OCI-LY7 (cell line): ENCODE measurements at regions not wholly inside any gene's neighbourhood (a gene's known extent, or its start where the extent isn't known, plus 50 kb on each side); places are given as distances from the start of the nearest gene placed in this dataset.

ENCODE experiments used
- BruUV-seq: library from RNA; stranded (reverse); fragments of 400-500 nt; replicated peaks from 2 replicates; lab custom pipeline; 2021; lab: Mats Ljungman, UMichigan
- CTCF ChIA-PET: fragments of 300-600 bp; sonication (Branson Sonifier 250); formaldehyde crosslinking; loops from one replicate; lab custom pipeline; 2022; ENCODE audit warnings: antibody characterized with exemption; ENCODE audit not compliant: unreplicated experiment; lab: Charles Lee
- POLR2A ChIA-PET: fragments of 300-600 bp; sonication (Branson Sonifier 250); formaldehyde crosslinking; loops from one replicate; lab custom pipeline; 2022; ENCODE audit warnings: antibody characterized with exemption; lab: Charles Lee
- DNase-seq: peaks from one replicate; pipeline ENCODE4 v3.0.0-alpha.2; 2015; ENCODE audit warnings: low spot score
- H2AFZ ChIP-seq: fragments of 200-600 bp; sonication (generic), shearing (Covaris generic); 2 replicates; pipeline ENCODE4 v1.6.1; 2014; ENCODE audit warnings: mild to moderate bottlenecking, antibody characterized with exemption, low read length, moderate library complexity
- H3K27ac ChIP-seq: fragments of 200-600 bp; sonication (generic); 2 replicates; pipeline ENCODE4 v1.5.1; 2014; ENCODE audit warnings: mixed run types, low read depth, mild to moderate bottlenecking, moderate library complexity, low read length, inconsistent platforms; ENCODE audit not compliant: poor library complexity, severe bottlenecking
- H3K36me3 ChIP-seq: fragments of 200-600 bp; sonication (generic); 2 replicates; pipeline ENCODE4 v1.6.1; 2014; ENCODE audit warnings: mild to moderate bottlenecking, antibody characterized with exemption, low read length, moderate library complexity, mixed read lengths; ENCODE audit not compliant: insufficient read depth
- H3K4me1 ChIP-seq: fragments of 200-600 bp; sonication (generic); 2 replicates; pipeline ENCODE4 v1.5.1; 2014; ENCODE audit warnings: mild to moderate bottlenecking, low read length; ENCODE audit not compliant: insufficient read depth, poor library complexity, severe bottlenecking
- H3K4me2 ChIP-seq: fragments of 200-600 bp; sonication (generic); 2 replicates; pipeline ENCODE4 v1.6.1; 2014; ENCODE audit warnings: mild to moderate bottlenecking, low read length
- H3K4me3 ChIP-seq: fragments of 200-600 bp; sonication (generic); 2 replicates; pipeline ENCODE4 v1.5.1; 2014; ENCODE audit warnings: mild to moderate bottlenecking, low read depth, low read length; ENCODE audit not compliant: poor library complexity, severe bottlenecking
- H3K79me2 ChIP-seq: fragments of 200-600 bp; sonication (generic); 2 replicates; pipeline ENCODE4 v1.6.1; 2016; ENCODE audit warnings: low read depth, mild to moderate bottlenecking, low read length, moderate library complexity, mixed read lengths; ENCODE audit not compliant: insufficient read depth
- H3K9me2 ChIP-seq: fragments of 200-600 bp; sonication (generic); 2 replicates; pipeline ENCODE4 v1.6.1; 2016; ENCODE audit warnings: mild to moderate bottlenecking, low read length, mixed read lengths; ENCODE audit not compliant: insufficient read depth
- H3K9me3 ChIP-seq: fragments of 200-600 bp; sonication (generic); 2 replicates; pipeline ENCODE4 v1.6.1; 2014; ENCODE audit warnings: mild to moderate bottlenecking, mixed run types, low read length, mixed read lengths
- H4K20me1 ChIP-seq: fragments of 200-600 bp; sonication (generic); 2 replicates; pipeline ENCODE4 v1.6.1; 2014; ENCODE audit warnings: mild to moderate bottlenecking, antibody characterized with exemption, low read length, moderate library complexity, mixed read lengths; ENCODE audit not compliant: insufficient read depth
- EZH2phosphoT487 ChIP-seq: fragments of 200-600 bp; sonication (generic); IDR thresholded peaks from 2 replicates; pipeline ENCODE4 v1.6.1; 2018; ENCODE audit warnings: low read depth, borderline replicate concordance, mild to moderate bottlenecking, mixed run types, antibody characterized with exemption, low read length, moderate library complexity, mixed read lengths
- intact Hi-C: fragments of 100-400 bp; cut with micrococcal nuclease; formaldehyde crosslinking; loops from one replicate; pipeline ENCODE4 v1.10.0; 2022; ENCODE audit not compliant: unreplicated experiment
- TF ChIP-seq, protein P1 (sequence below): fragments of 200-600 bp; sonication (generic); conservative IDR thresholded peaks from 2 replicates; pipeline ENCODE4 v1.5.1; 2014; ENCODE audit warnings: mild to moderate bottlenecking, antibody characterized with exemption, low read length, moderate library complexity, mixed read lengths

DNA sequence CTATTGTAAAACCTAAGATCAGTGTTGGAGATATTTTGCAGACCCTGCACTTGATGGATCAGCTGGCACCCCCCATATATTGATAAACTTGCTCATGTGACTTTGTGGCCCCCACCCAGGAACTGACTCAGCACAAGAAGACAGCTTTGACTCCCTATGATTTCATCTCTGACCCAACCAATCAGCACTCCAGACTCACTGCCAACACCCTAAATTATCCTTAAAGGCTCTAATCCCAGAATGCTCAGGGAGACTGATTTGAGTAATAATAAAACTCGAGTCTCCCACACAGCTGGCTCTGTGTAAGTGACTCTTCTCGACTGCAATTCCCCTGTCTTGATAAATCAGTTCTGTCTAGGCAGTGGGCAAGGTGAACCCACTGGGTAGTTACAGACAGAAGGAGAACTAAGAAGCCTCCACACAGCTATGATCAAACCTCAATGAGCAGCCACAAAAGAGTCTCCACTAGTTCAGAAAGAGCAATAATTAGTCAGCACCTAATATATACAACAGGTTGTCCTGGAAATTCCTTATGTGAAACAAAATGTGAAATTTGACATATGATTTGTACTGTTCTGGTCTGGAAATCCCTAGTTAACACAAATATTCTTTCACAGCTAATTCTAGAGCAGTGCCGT is 52.2 kb downstream of the ACTL7B start:
- ChIA-PET CTCF (no interaction called here), POLR2A (no interaction called here)

GRCh38 chr9:108802967-108803366 is 52.8 kb downstream of the ACTL7B start:
- intact Hi-C loops, result no loop called here
- no peaks in the 10 kb centered on the region for H3K9me3 ChIP-seq
- no TSS peak for BruUV-seq
- no peak overlapping the region for H3K27ac ChIP-seq
- no peaks in the 10 kb centered on the region for H3K36me3 ChIP-seq
- ChIA-PET CTCF (no interaction called here), POLR2A (no interaction called here)
- no peaks in the 10 kb centered on the region for H3K9me2 ChIP-seq
- no peak overlapping the region for H2AFZ ChIP-seq
- TF ChIP-seq, protein P1, sequence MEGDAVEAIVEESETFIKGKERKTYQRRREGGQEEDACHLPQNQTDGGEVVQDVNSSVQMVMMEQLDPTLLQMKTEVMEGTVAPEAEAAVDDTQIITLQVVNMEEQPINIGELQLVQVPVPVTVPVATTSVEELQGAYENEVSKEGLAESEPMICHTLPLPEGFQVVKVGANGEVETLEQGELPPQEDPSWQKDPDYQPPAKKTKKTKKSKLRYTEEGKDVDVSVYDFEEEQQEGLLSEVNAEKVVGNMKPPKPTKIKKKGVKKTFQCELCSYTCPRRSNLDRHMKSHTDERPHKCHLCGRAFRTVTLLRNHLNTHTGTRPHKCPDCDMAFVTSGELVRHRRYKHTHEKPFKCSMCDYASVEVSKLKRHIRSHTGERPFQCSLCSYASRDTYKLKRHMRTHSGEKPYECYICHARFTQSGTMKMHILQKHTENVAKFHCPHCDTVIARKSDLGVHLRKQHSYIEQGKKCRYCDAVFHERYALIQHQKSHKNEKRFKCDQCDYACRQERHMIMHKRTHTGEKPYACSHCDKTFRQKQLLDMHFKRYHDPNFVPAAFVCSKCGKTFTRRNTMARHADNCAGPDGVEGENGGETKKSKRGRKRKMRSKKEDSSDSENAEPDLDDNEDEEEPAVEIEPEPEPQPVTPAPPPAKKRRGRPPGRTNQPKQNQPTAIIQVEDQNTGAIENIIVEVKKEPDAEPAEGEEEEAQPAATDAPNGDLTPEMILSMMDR, result no peak
- no peak for TF ChIP-seq EZH2phosphoT487
- H3K79me2 ChIP-seq, result no peaks in the 10 kb centered on the region
- H4K20me1 ChIP-seq, result no peaks in the 10 kb centered on the region
- H3K4me1 ChIP-seq, result no peaks in the 10 kb centered on the region
- no peak for DNase-seq
- H3K4me2 ChIP-seq, result no peak overlapping the region
- H3K4me3 ChIP-seq, result no peak overlapping the region

More for the DNA sequence above, 52.2 kb downstream of the ACTL7B start:
- H4K20me1 ChIP-seq, result no peaks in the 10 kb centered on the region
- no peaks in the 10 kb centered on the region for H3K4me1 ChIP-seq
- H3K79me2 ChIP-seq, result no peaks in the 10 kb centered on the region
- H3K9me2 ChIP-seq, result no peaks in the 10 kb centered on the region
- H3K27ac ChIP-seq, result no peak overlapping the region
- H3K36me3 ChIP-seq, result no peaks in the 10 kb centered on the region
- intact Hi-C loops, result no loop called here
- H2AFZ ChIP-seq, result no peak overlapping the region
- DNase-seq, result no peak
- TF ChIP-seq, protein P1, result no peak
- no peak for TF ChIP-seq EZH2phosphoT487
- no peak overlapping the region for H3K4me3 ChIP-seq
- no peaks in the 10 kb centered on the region for H3K9me3 ChIP-seq
- no TSS peak for BruUV-seq
- no peak overlapping the region for H3K4me2 ChIP-seq

DNA sequence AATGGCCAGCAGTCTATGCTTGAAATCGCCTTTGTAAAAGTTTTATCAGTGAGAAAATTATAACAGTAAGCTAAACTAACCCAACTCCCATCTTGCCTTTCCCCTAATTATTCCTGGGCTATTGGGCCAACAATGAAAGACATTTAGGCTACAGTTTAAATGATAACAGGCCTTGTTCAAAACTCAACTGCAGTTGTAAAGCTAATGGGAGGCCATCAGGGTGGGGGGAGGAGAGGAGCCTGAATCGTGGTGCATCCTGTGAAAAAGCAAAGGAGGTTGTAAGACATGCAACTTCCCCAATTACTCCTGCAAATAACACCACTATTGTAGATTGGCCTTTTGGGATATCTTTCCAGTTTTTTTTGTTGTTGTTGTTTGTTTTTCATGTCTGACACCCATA is 53.8 kb downstream of the ACTL7B start:
- Histone ChIP-seq H4K20me1 (no peaks in the 10 kb centered on the region), H3K36me3 (no peaks in the 10 kb centered on the region), H3K9me2 (no peaks in the 10 kb centered on the region), H3K4me1 (no peaks in the 10 kb centered on the region), H3K4me3 (no peak overlapping the region), H3K27ac (no peak overlapping the region), H2AFZ (no peak overlapping the region), H3K4me2 (no peak overlapping the region), H3K9me3 (no peaks in the 10 kb centered on the region), H3K79me2 (no peaks in the 10 kb centered on the region)
- BruUV-seq, result no TSS peak
- ChIA-PET POLR2A (interaction anchor here (0.7 kb wide), 1 partner anchor 287 kb away, joined by 6 read pairs; no protein-coding TSS in a partner anchor), CTCF (interaction anchor here (0.6 kb wide), 1 partner anchor 12 kb away, joined by 6 read pairs; no protein-coding TSS in a partner anchor)
- no peak for TF ChIP-seq EZH2phosphoT487
- TF ChIP-seq, protein P1, result no peak
- intact Hi-C loops, result no loop called here
- no peak for DNase-seq
